Effector memory CD4-positive, alpha-beta T cell (primary cell): ENCODE measurements at regions not wholly inside any gene's neighbourhood (a gene's known extent, or its start where the extent isn't known, plus 50 kb on each side); places are given as distances from the start of the nearest gene placed in this dataset.
"Not testable (repeated sequence)": the region's sequence is repeated elsewhere in the genome, so short reads cannot be mapped to it uniquely, and the experiment has no call there.

Experiments
- DNase-seq, 3 donors: peaks; one replicate each; pipeline ENCODE4 v3.0.0-alpha.2; 2020
- H3K27ac ChIP-seq: 2 replicates; pipeline ENCODE4 v1.7.0; 2013; ENCODE audit warnings: mild to moderate bottlenecking, low read length, moderate library complexity; ENCODE audit not compliant: insufficient read depth, poor library complexity, severe bottlenecking
- H3K27me3 ChIP-seq: replicated peaks from 2 replicates; pipeline ENCODE4 v1.7.0; 2013; ENCODE audit warnings: mild to moderate bottlenecking, low read length; ENCODE audit not compliant: insufficient read depth, control insufficient read depth, poor library complexity, severe bottlenecking
- H3K36me3 ChIP-seq: 2 replicates; pipeline ENCODE4 v1.7.0; 2013; ENCODE audit warnings: mild to moderate bottlenecking, low read length, moderate library complexity; ENCODE audit not compliant: control insufficient read depth, insufficient read depth
- H3K4me1 ChIP-seq: 2 replicates; pipeline ENCODE4 v1.7.0; 2013; ENCODE audit warnings: low read length, mild to moderate bottlenecking; ENCODE audit not compliant: control insufficient read depth, insufficient read depth, poor library complexity, severe bottlenecking
- H3K4me3 ChIP-seq: 2 replicates; pipeline ENCODE4 v1.7.0; 2013; ENCODE audit warnings: low read length, low read depth, mild to moderate bottlenecking; ENCODE audit not compliant: insufficient read depth, poor library complexity, severe bottlenecking
- H3K9me3 ChIP-seq: 2 replicates; pipeline ENCODE4 v1.7.0; 2013; ENCODE audit warnings: mild to moderate bottlenecking, low read length, moderate library complexity; ENCODE audit not compliant: control insufficient read depth

DNA sequence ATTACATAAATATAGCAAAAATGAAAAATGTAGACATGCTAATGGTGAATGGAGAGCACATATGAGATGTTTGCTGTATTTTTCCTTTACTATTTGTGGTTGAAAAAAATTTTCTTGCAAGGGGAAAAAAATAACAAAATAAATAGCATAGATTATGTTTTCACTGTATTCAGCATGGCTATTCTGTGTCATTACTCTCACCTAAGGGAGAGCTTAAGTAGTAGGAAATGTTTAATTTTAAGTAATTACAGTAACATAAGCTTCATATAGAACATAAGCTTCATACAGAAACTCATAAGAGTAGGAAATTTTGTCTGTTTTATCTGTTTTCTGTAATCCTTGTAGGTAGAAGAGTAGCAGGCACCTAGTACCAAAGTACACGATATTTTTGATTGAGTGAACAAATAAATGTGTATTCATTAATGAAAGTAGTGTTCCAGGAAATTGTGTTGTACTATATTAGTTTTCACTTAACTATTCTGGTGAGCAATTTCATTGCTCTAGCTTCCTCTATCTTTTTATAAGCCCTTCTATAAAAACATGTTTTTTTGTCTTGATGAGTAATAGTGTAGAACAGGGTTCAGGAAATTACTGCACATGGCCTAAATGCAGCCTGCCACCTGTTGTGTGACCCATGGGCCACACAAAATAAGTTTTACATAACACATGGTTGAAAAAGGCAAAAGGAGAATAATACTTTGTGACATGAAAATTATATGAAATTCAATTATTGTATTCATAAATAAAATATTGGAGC, 1025.0 kb upstream of the CDH10 start:
- no peaks in the 10 kb centered on the region for H3K36me3 ChIP-seq
- DNase-seq, result no peak
- H3K4me3 ChIP-seq, result no peak overlapping the region
- H3K27me3 ChIP-seq, result no peaks in the 10 kb centered on the region
- H3K4me1 ChIP-seq, result no peaks in the 10 kb centered on the region
- no peaks in the 10 kb centered on the region for H3K9me3 ChIP-seq
- no peak overlapping the region for H3K27ac ChIP-seq

DNA sequence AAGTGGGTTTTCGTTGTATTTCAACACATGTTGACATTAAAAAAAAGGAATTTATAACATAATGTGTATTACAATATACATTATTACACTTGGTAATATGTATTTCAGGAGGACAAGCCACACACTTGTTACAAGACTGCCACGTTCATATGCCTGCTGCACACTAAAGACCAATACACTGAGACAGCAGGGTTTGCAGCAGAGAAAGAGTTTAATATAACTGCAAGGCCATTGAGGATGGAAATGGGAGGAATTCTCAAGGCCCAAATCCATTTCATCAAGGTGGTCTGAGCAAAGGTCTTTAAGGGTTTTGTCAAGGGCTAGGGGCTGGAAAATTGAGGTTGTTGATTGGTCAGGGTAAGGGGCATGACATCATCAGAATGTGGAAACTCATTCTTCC, 1017.8 kb upstream of the CDH10 start:
- H3K36me3 ChIP-seq, result no peaks in the 10 kb centered on the region
- H3K9me3 ChIP-seq, result no peaks in the 10 kb centered on the region
- no peak for DNase-seq
- H3K27me3 ChIP-seq, result no peaks in the 10 kb centered on the region
- H3K27ac ChIP-seq, result no peak overlapping the region
- H3K4me1 ChIP-seq, result no peaks in the 10 kb centered on the region
- no peak overlapping the region for H3K4me3 ChIP-seq

DNA sequence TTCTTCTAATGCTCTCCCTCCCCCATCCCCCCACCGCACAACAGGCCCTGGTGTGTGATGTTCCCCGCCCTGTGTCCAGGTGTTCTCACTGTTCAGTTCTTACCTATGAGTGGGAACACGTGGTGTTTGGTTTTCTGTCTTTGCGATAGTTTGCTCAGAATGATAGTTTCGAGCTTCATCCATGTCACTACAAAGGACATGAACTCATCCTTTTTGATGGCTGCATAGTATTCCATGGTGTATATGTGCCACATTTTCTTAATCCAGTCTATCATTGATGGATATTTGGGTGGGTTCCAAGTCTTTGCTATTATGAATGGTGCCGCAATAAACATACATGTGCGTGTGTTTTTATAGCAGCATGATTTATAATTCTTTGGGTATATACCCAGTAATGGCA, 1005.5 kb upstream of the CDH10 start:
- not testable (repeated sequence) for H3K4me1 ChIP-seq, H3K9me3 ChIP-seq, H3K4me3 ChIP-seq, H3K36me3 ChIP-seq, H3K27ac ChIP-seq, H3K27me3 ChIP-seq, DNase-seq

DNA sequence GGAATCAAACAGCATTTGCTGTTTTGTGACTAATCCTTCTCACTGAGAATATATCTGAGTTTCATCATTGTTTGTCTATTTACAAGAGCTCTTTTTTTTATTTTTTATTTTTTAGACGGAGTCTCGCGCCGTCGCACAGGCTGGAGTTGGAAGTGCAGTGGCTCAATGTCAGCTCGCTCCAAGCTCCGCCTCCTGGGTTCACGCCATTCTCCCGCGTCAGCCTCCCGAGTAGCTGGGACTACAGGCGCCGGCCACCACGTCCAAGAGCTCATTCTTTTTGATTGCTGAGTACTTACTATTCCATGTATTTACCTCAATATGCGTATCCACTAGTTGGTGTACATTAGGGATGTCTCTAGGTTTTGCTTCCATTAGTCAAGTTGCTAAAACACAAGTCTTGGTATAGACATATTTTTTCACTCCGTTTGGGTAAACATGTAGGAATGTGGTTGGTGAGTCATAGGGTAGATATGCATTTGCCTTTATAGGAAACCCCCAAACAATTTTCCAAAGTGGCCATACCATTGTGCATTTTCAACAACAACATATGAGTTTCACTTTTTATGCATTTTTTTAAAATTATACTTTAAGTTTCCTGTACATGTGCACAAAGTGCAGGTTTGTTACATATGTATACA, 1005.0 kb upstream of the CDH10 start:
- no peak overlapping the region for H3K27ac ChIP-seq
- no peaks in the 10 kb centered on the region for H3K4me1 ChIP-seq
- no peaks in the 10 kb centered on the region for H3K27me3 ChIP-seq
- no peaks in the 10 kb centered on the region for H3K36me3 ChIP-seq
- H3K9me3 ChIP-seq, result no peaks in the 10 kb centered on the region
- DNase-seq, result no peak
- H3K4me3 ChIP-seq, result no peak overlapping the region

DNA sequence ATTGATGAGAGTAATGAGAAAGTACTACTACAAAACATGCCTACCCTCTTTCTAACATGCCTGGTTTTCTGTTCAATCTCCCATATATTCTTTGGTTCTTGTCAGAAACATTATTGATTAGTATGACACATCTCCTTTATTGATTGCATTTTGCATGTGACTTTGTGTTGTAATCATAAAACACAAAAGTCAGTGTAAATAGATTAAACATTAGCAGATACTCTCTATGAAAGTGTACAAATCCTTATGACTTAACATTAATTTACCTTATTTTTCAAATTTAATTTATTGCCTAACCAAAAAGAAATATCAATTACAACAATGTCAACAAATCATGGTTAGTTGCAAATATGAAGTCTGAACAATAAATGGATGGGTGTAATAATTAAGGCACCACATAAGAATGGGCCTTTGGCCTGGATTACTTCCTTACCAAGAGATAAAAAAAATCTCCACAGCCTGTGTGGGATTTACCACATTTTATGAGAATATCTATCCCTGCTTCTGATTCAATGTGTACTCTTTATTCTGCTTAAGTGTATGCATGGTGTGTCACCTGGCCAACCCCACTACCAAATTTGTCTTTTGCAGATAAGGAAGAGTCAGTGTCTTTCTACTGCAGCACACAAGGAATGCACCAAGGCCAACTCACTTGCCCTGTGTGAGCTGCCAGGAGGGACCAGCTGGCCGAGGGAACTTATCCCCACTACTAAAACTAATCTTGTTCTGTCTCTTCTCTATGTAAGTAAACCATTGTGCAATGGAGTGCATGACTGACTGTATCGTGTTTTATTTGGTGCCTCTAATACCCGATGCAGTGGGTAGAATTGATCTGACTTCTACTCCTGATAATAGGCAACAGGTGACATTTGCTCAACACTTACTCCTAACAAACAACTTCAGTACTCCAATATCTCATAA, 1001.9 kb upstream of the CDH10 start:
- H3K27ac ChIP-seq, result no peak overlapping the region
- H3K4me3 ChIP-seq, result no peak overlapping the region
- H3K9me3 ChIP-seq, result no peaks in the 10 kb centered on the region
- no peaks in the 10 kb centered on the region for H3K4me1 ChIP-seq
- H3K36me3 ChIP-seq, result no peaks in the 10 kb centered on the region
- no peak for DNase-seq
- no peaks in the 10 kb centered on the region for H3K27me3 ChIP-seq

DNA sequence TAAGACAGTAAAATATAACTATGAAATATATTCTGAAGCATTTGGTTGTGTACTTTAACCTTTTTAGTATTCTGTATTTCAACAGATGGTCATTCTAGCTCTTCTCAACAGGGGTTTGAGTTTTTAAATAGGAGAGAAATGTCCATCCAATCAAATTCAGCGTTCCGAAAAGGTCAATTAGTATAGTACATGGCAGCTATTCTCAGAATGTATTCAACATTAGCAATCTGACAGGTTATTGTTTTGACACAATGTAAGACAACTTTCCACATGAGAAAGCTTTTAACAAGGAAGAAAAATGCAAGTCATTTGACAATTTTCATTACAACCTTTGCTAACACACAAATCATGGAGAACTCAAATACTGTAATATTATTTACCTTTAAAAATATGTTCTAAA, 996.3 kb upstream of the CDH10 start:
- no peaks in the 10 kb centered on the region for H3K9me3 ChIP-seq
- no peaks in the 10 kb centered on the region for H3K27me3 ChIP-seq
- H3K36me3 ChIP-seq, result no peaks in the 10 kb centered on the region
- DNase-seq, result no peak
- no peaks in the 10 kb centered on the region for H3K4me1 ChIP-seq
- H3K27ac ChIP-seq, result no peak overlapping the region
- no peak overlapping the region for H3K4me3 ChIP-seq

DNA sequence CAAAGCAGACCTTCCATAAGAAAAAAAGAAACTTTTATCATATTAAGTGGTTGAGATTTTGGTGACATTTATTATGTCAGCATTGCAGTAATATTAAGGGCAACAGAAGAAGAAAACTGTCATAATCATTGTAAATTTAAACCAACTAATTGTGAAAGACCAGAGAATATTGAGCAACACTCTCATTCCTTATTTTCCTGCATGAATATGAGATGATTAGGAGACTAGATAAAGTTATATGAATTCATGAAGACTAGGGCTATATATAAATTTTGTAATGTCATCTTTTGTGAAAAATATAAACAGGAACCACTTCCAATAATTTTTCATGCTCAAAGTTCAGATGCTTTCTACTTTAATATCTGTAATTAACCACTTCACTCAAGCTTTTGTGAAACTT, 974.5 kb upstream of the CDH10 start:
- no peak overlapping the region for H3K4me3 ChIP-seq
- no peaks in the 10 kb centered on the region for H3K9me3 ChIP-seq
- H3K27me3 ChIP-seq, result no peaks in the 10 kb centered on the region
- no peaks in the 10 kb centered on the region for H3K4me1 ChIP-seq
- DNase-seq, result no peak
- no peaks in the 10 kb centered on the region for H3K36me3 ChIP-seq
- H3K27ac ChIP-seq, result no peak overlapping the region

DNA sequence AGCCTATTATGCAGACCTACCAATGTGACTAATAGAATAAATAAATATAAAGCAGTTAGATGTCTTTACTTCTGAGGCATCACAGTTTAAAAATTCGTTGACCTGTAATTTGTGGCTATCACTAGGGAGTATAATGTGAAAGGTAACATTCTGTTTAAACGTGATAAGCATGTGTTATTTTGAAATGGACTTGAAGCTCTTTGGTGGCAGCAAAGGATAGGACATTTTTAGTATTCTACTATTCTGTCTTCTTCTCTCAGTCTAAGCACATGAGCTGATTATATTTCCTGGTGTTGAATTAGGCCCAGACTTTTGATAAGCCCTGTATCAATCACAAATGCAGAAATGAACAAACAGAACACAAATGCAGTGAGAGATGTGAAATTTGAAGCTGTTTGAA, 974.0 kb upstream of the CDH10 start:
- Histone ChIP-seq H3K9me3 (no peaks in the 10 kb centered on the region), H3K4me3 (no peak overlapping the region), H3K27me3 (no peaks in the 10 kb centered on the region), H3K27ac (no peak overlapping the region), H3K4me1 (no peaks in the 10 kb centered on the region), H3K36me3 (no peaks in the 10 kb centered on the region)
- DNase-seq, result no peak

DNA sequence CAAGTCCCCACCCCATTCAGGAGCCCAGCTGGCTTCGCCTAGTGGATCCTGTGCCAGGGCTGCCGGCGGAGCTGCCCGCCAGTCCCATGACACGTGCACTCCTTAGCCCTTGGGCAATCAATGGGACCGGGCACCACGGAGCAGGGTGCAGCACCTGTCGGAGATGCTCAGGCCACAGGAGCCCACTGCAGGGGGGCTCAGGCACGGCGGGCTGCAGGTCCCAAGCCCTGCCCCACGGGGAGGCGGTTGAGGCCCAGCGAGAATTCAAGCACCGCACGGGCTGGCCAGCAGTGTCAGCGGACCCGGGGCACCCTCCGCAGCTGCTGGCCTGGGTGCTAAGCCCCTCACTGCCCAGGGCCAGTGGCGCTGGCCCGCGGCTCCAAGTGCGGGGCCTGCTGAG, 969.7 kb upstream of the CDH10 start:
- Histone ChIP-seq H3K27me3 (no peaks in the 10 kb centered on the region), H3K4me3 (no peak overlapping the region), H3K36me3 (no peaks in the 10 kb centered on the region), H3K27ac (no peak overlapping the region), H3K4me1 (no peaks in the 10 kb centered on the region), H3K9me3 (no peaks in the 10 kb centered on the region)
- DNase-seq, result no peak

DNA sequence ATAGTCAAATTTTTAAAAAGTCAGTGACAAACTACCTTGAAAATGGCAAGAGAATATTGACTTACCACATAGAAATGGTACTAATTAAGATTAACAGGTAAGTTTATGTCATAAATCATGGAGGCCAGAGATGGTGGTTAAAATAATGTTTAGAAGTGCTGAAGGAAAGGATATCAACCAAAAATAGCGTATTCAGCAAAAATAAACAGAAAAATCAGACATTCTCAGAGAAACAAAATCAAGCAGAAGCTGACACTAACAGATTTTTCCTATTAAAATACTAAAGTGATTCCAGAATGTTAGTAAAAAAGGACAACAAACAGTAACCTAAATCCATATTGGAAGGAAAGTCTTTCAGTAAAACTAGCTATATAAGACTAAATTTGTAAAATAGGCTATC, 959.9 kb upstream of the CDH10 start:
- no peak for DNase-seq
- Histone ChIP-seq H3K27ac (no peak overlapping the region), H3K36me3 (no peaks in the 10 kb centered on the region), H3K27me3 (no peaks in the 10 kb centered on the region), H3K9me3 (no peaks in the 10 kb centered on the region), H3K4me1 (no peaks in the 10 kb centered on the region), H3K4me3 (no peak overlapping the region)
